A549 (cell line): ENCODE measurements at regions not wholly inside any gene's neighbourhood (a gene's known extent, or its start where the extent isn't known, plus 50 kb on each side); places are given as distances from the start of the nearest gene placed in this dataset.

ENCODE experiments used
- ATAC-seq, 2 experiments: fragments of 200-7000 bp in 1 of 2; fragments of >200 bp in 1 of 2; cut with Nextera tagmentation in 1 of 2; cut with Tn5 transposase in 1 of 2; 3 replicates each; pipeline versions ENCODE4 v1.8.0 to v1.9.1; 2018 to 2020; ENCODE audit warnings: mild to moderate bottlenecking in 1 of 2, moderate library complexity in 1 of 2
- CTCF ChIA-PET: fragments of 300-600 bp; sonication (Branson Sonifier 250); formaldehyde crosslinking; extraction: SDS; loops from one replicate; lab custom pipeline; 2021; ENCODE audit warnings: antibody characterized with exemption, inconsistent platforms; lab: Yijun Ruan, JAX
- POLR2A ChIA-PET: fragments of 350-600 bp; formaldehyde crosslinking; extraction: SDS; loops from one replicate; lab custom pipeline; 2021; ENCODE audit warnings: antibody characterized with exemption, inconsistent platforms; lab: Yijun Ruan, JAX
- DNase-seq, 2 experiments: peaks; one replicate each; pipeline versions ENCODE4 v3.0.0 to v3.0.0-alpha.2; 2011 to 2016; ENCODE audit warnings: low read depth in 1 of 2, low spot score in 1 of 2
- FAIRE-seq: peaks from 2 replicates; lab custom pipeline; 2011; peaks lifted over from hg19 to GRCh38; lab: Jason Lieb, UNC
- H3K27ac ChIP-seq, 2 experiments: fragments of >200 bp; sonication (Bioruptor Twin); formaldehyde crosslinking; 3 replicates each; pipeline ENCODE4 v1.5.1; 2016 to 2017
- H3K4me1 ChIP-seq: fragments of >200 bp; sonication (Bioruptor Twin); formaldehyde crosslinking; 3 replicates; pipeline ENCODE4 v1.6.1; 2016
- H3K4me2 ChIP-seq: fragments of >200 bp; sonication (Bioruptor Twin); formaldehyde crosslinking; 3 replicates; pipeline ENCODE4 v1.6.1; 2016
- H3K4me3 ChIP-seq: fragments of >200 bp; sonication (Bioruptor Twin); formaldehyde crosslinking; 3 replicates; pipeline ENCODE4 v1.5.1; 2016
- H3K9me3 ChIP-seq: fragments of >200 bp; sonication (Bioruptor Twin); formaldehyde crosslinking; 3 replicates; pipeline ENCODE4 v1.6.1; 2016
- BHLHE40 ChIP-seq: IDR thresholded peaks from 2 replicates; pipeline ENCODE4 v1.6.1; 2012; ENCODE audit warnings: low read depth, low read length, inconsistent platforms
- CBX2 ChIP-seq: fragments of 200-600 bp; sonication (generic); IDR thresholded peaks from 2 replicates; pipeline ENCODE4 v1.6.1; 2016; ENCODE audit warnings: low read depth, mild to moderate bottlenecking, borderline replicate concordance
- CHD4 ChIP-seq: fragments of 200-600 bp; sonication (generic); IDR thresholded peaks from 2 replicates; pipeline ENCODE4 v1.6.1; 2016; ENCODE audit warnings: antibody characterized with exemption, mild to moderate bottlenecking, borderline replicate concordance
- HDAC2 ChIP-seq: fragments of 200-600 bp; sonication (generic); IDR thresholded peaks from 2 replicates; pipeline ENCODE4 v1.6.1; 2016
- HOXB13 ChIP-seq: fragments of 250-450 bp; sonication (Bioruptor Pico); IDR thresholded peaks from 2 replicates; pipeline ENCODE4 v1.5.0; 2020; ENCODE audit warnings: low read depth, mild to moderate bottlenecking, moderate library complexity
- KDM1A ChIP-seq: fragments of 200-600 bp; sonication (generic); IDR thresholded peaks from 2 replicates; pipeline ENCODE4 v1.6.1; 2016; ENCODE audit warnings: low read depth, mild to moderate bottlenecking
- RARB ChIP-seq: fragments of 250-450 bp; sonication (Bioruptor Pico); IDR thresholded peaks from 2 replicates; pipeline ENCODE4 v1.8.0; 2021; ENCODE audit warnings: mild to moderate bottlenecking, moderate library complexity
- TP53 ChIP-seq: fragments of 250-450 bp; sonication (Bioruptor Pico); IDR thresholded peaks from 2 replicates; pipeline ENCODE4 v1.5.0; 2021; ENCODE audit warnings: mild to moderate bottlenecking, moderate library complexity
- ZFP36 ChIP-seq: fragments of 450-650 bp; IDR thresholded peaks from 2 replicates; pipeline ENCODE4 v1.6.1; 2014; ENCODE audit warnings: borderline replicate concordance; ENCODE audit not compliant: partially characterized antibody
- WGBS: methylation state at CpG from one replicate; pipeline ENCODE4 v1.1.6; 2017; ENCODE audit errors: missing lambda C conversion rate; 5-methylcytosine and 5-hydroxymethylcytosine counted together
- TF ChIP-seq, protein P1 (sequence below): IDR thresholded peaks from 2 replicates; pipeline ENCODE4 v1.6.1; 2012
- TF ChIP-seq, protein P2 (sequence below): fragments of 150-350 bp; IDR thresholded peaks from 2 replicates; pipeline ENCODE4 v1.6.1; 2014; ENCODE audit warnings: low read depth, mild to moderate bottlenecking, low read length
- TF ChIP-seq, protein P3 (sequence below): fragments of 200-600 bp; sonication (generic); IDR thresholded peaks from 2 replicates; pipeline ENCODE4 v1.6.1; 2016; ENCODE audit warnings: antibody characterized with exemption, mild to moderate bottlenecking, moderate library complexity
- TF ChIP-seq, protein P4 (sequence below): IDR thresholded peaks from 2 replicates; pipeline ENCODE4 v1.6.1; 2012
- TF ChIP-seq, protein P5 (sequence below): fragments of 250-450 bp; sonication (Bioruptor Pico); IDR thresholded peaks from 2 replicates; pipeline ENCODE4 v1.5.0; 2021; ENCODE audit warnings: mild to moderate bottlenecking, moderate library complexity, borderline replicate concordance
- TF ChIP-seq, protein P6 (sequence below): fragments of >200 bp; sonication (Bioruptor Twin); formaldehyde crosslinking; IDR thresholded peaks from 3 replicates; pipeline ENCODE4 v1.6.1; 2016
- TF ChIP-seq, protein P7 (sequence below): fragments of 250-450 bp; sonication (Bioruptor Pico); IDR thresholded peaks from 2 replicates; pipeline ENCODE4 v1.5.0; 2020; ENCODE audit warnings: low read depth, mild to moderate bottlenecking, moderate library complexity
- TF ChIP-seq, protein P8 (sequence below): fragments of >200 bp; sonication (Bioruptor Twin); formaldehyde crosslinking; IDR thresholded peaks from 2 replicates; pipeline ENCODE4 v1.6.1; 2016

DNA sequence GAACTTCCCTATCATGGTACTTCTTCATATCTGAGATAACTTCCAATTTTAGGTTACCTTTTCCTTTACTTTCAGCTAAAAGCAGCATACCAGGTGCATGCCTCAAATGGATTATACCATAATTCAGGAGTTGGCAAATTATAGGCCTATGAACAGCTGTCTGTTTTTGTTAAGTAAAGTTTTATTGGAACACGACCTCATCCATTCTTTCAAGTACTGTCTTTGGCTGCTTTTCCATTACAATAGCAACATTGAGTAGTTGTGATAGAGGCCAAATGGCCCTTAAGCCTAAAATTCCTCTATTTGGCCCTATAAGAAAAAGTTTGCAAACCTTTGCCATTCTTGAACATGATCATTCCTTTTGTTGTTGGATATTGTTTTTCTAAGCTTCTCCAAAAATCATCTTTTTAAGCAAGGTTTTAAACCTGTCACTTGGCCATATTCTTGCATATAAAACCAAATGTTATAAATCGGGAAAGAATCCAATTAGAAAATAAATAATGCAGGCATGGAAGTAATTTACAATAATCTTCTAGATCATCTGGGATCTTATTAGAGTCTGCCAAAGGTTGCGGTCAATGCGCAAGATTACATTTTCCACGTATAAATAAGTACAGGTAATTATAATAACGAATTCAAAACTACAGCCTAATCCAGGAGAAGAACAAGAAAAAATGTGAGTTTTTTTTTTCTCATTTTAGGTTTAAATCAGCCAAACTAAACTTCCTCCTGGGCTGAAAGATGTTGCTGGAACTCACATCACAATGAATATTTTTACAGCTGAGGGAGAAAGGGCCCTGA, 226.5 kb upstream of the ANKRD55 start:
- CTCF ChIA-PET = no interaction called here

More for the DNA sequence above, 226.5 kb upstream of the ANKRD55 start:
- H3K4me1 ChIP-seq = peaks cover 19% of the 10 kb centered on the region; the same call in 2 of the 3 replicates
- no peak overlapping the region for H3K4me3 ChIP-seq
- FAIRE-seq (no peak), ATAC-seq (no peak)
- H3K27ac ChIP-seq = no peak overlapping the region
- H3K4me2 ChIP-seq = no peak overlapping the region
- WGBS = 85% methylated on average over 6 of the region's 6 CpGs
- POLR2A ChIA-PET = no interaction called here
- no peaks in the 10 kb centered on the region for H3K9me3 ChIP-seq
- TF ChIP-seq, protein P1, sequence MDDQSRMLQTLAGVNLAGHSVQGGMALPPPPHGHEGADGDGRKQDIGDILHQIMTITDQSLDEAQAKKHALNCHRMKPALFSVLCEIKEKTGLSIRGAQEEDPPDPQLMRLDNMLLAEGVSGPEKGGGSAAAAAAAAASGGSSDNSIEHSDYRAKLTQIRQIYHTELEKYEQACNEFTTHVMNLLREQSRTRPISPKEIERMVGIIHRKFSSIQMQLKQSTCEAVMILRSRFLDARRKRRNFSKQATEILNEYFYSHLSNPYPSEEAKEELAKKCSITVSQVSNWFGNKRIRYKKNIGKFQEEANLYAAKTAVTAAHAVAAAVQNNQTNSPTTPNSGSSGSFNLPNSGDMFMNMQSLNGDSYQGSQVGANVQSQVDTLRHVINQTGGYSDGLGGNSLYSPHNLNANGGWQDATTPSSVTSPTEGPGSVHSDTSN = no peak
- TF ChIP-seq, protein P2, sequence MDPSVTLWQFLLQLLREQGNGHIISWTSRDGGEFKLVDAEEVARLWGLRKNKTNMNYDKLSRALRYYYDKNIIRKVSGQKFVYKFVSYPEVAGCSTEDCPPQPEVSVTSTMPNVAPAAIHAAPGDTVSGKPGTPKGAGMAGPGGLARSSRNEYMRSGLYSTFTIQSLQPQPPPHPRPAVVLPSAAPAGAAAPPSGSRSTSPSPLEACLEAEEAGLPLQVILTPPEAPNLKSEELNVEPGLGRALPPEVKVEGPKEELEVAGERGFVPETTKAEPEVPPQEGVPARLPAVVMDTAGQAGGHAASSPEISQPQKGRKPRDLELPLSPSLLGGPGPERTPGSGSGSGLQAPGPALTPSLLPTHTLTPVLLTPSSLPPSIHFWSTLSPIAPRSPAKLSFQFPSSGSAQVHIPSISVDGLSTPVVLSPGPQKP = no peak
- TF ChIP-seq HDAC2 = no peak
- TF ChIP-seq, protein P3, sequence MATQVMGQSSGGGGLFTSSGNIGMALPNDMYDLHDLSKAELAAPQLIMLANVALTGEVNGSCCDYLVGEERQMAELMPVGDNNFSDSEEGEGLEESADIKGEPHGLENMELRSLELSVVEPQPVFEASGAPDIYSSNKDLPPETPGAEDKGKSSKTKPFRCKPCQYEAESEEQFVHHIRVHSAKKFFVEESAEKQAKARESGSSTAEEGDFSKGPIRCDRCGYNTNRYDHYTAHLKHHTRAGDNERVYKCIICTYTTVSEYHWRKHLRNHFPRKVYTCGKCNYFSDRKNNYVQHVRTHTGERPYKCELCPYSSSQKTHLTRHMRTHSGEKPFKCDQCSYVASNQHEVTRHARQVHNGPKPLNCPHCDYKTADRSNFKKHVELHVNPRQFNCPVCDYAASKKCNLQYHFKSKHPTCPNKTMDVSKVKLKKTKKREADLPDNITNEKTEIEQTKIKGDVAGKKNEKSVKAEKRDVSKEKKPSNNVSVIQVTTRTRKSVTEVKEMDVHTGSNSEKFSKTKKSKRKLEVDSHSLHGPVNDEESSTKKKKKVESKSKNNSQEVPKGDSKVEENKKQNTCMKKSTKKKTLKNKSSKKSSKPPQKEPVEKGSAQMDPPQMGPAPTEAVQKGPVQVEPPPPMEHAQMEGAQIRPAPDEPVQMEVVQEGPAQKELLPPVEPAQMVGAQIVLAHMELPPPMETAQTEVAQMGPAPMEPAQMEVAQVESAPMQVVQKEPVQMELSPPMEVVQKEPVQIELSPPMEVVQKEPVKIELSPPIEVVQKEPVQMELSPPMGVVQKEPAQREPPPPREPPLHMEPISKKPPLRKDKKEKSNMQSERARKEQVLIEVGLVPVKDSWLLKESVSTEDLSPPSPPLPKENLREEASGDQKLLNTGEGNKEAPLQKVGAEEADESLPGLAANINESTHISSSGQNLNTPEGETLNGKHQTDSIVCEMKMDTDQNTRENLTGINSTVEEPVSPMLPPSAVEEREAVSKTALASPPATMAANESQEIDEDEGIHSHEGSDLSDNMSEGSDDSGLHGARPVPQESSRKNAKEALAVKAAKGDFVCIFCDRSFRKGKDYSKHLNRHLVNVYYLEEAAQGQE = no peak
- TF ChIP-seq BHLHE40 = no peak
- TF ChIP-seq CBX2 = no peak
- TF ChIP-seq CHD4 = no peak
- TF ChIP-seq, protein P4, sequence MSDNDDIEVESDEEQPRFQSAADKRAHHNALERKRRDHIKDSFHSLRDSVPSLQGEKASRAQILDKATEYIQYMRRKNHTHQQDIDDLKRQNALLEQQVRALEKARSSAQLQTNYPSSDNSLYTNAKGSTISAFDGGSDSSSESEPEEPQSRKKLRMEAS = no peak
- TF ChIP-seq HOXB13 (CRISPR knock-in tag) = no peak
- TF ChIP-seq RARB (CRISPR knock-in tag) = no peak
- TF ChIP-seq, protein P5, sequence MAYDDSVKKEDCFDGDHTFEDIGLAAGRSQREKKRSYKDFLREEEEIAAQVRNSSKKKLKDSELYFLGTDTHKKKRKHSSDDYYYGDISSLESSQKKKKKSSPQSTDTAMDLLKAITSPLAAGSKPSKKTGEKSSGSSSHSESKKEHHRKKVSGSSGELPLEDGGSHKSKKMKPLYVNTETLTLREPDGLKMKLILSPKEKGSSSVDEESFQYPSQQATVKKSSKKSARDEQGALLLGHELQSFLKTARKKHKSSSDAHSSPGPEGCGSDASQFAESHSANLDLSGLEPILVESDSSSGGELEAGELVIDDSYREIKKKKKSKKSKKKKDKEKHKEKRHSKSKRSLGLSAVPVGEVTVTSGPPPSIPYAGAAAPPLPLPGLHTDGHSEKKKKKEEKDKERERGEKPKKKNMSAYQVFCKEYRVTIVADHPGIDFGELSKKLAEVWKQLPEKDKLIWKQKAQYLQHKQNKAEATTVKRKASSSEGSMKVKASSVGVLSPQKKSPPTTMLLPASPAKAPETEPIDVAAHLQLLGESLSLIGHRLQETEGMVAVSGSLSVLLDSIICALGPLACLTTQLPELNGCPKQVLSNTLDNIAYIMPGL (CRISPR knock-in tag) = no peak
- no peak for TF ChIP-seq KDM1A
- TF ChIP-seq, protein P6, sequence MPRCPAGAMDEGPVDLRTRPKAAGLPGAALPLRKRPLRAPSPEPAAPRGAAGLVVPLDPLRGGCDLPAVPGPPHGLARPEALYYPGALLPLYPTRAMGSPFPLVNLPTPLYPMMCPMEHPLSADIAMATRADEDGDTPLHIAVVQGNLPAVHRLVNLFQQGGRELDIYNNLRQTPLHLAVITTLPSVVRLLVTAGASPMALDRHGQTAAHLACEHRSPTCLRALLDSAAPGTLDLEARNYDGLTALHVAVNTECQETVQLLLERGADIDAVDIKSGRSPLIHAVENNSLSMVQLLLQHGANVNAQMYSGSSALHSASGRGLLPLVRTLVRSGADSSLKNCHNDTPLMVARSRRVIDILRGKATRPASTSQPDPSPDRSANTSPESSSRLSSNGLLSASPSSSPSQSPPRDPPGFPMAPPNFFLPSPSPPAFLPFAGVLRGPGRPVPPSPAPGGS = no peak
- TF ChIP-seq TP53 (CRISPR knock-in tag) = no peak
- TF ChIP-seq, protein P7, sequence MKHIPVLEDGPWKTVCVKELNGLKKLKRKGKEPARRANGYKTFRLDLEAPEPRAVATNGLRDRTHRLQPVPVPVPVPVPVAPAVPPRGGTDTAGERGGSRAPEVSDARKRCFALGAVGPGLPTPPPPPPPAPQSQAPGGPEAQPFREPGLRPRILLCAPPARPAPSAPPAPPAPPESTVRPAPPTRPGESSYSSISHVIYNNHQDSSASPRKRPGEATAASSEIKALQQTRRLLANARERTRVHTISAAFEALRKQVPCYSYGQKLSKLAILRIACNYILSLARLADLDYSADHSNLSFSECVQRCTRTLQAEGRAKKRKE = no peak
- TF ChIP-seq, protein P8, sequence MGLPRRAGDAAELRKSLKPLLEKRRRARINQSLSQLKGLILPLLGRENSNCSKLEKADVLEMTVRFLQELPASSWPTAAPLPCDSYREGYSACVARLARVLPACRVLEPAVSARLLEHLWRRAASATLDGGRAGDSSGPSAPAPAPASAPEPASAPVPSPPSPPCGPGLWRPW = no peak
- TF ChIP-seq ZFP36 = no peak
- TF ChIP-seq, all 56 proteins: peak for 0
- DNase-seq = no peak
